Adrenal gland (tissue), 9 donors: ENCODE measurements at regions not wholly inside any gene's neighbourhood (a gene's known extent, or its start where the extent isn't known, plus 50 kb on each side); places are given as distances from the start of the nearest gene placed in this dataset.

Experiments
- DNase-seq, 7 donors: peaks; one replicate each; pipeline ENCODE4 v3.0.0-alpha.2; 2019 to 2020
- H3K27ac ChIP-seq, 5 donors: fragments of 200-600 bp; sonication (generic) in 4 of 5; 1 replicate in 3 of 5; 2 replicates in 2 of 5; pipeline versions ENCODE4 v1.5.1 to v1.8.0; 2016 to 2020; ENCODE audit warnings: mild to moderate bottlenecking in 1 of 5
- H3K27me3 ChIP-seq: fragments of 200-600 bp; 2 replicates; pipeline ENCODE4 v1.8.0; 2021
- H3K36me3 ChIP-seq, 2 donors: fragments of 200-600 bp; replicated peaks in 1 of 2; 1 replicate in 1 of 2; 2 replicates in 1 of 2; pipeline versions ENCODE4 v1.5.1 to v1.8.0; 2018 to 2022
- H3K4me1 ChIP-seq, 2 donors: fragments of 200-600 bp; replicated peaks in 1 of 2; 1 replicate in 1 of 2; 2 replicates in 1 of 2; pipeline versions ENCODE4 v1.5.1 to v1.8.0; 2018 to 2021
- H3K4me3 ChIP-seq, 4 donors: fragments of 200-600 bp; sonication (generic) in 3 of 4; one replicate each; pipeline ENCODE4 v1.5.1; 2016 to 2018
- H3K9me3 ChIP-seq, 3 donors: fragments of 200-600 bp; sonication (generic) in 1 of 3; replicated peaks in 1 of 3; 1 replicate in 2 of 3; 2 replicates in 1 of 3; pipeline versions ENCODE4 v1.5.1 to v1.8.0; 2016 to 2021
- CTCF ChIP-seq, 6 experiments: fragments of 450-650 bp in 4 of 6; fragments of 200-600 bp in 2 of 6; sonication (generic) in 1 of 6; IDR thresholded peaks; 1 replicate in 5 of 6; 2 replicates in 1 of 6; pipeline versions ENCODE4 v1.5.1 to v1.8.0; 2016 to 2021; ENCODE audit warnings: antibody characterized with exemption in 6 of 6, mild to moderate bottlenecking in 2 of 6, moderate library complexity in 1 of 6
- POLR2A ChIP-seq, 2 donors: fragments of 450-650 bp; IDR thresholded peaks; one replicate each; pipeline ENCODE4 v1.6.1; 2017; ENCODE audit warnings: antibody characterized with exemption in 2 of 2, mild to moderate bottlenecking in 2 of 2, moderate library complexity in 1 of 2
- WGBS, 4 donors: extraction: QIAGEN DNeasy Blood & Tissue Kit in 2 of 4; methylation state at CpG; one replicate each; pipeline versions ENCODE4 v1.1.5 to v1.1.7; 2013 to 2017; 5-methylcytosine and 5-hydroxymethylcytosine counted together
- intact Hi-C, 2 donors: fragments of 100-400 bp; cut with DNase I; formaldehyde crosslinking; loops; one replicate each; pipeline versions ENCODE4 v1.14.1 to v1.15.0; 2022 to 2023
- donor health status: healthy with polysubstance abuse.
- donor health status: Bipolar disorder and iron deficiency.
- donor health status: DM: yes; HTN: yes; CAD: no.
- donor health status: DM: no; HTN: no; CAD: no.
- donor health status: DM: no; HTN: no; CAD: no.

GRCh38 chr11:28863422-28863821, 755.2 kb downstream of the METTL15 start:
- no peak for DNase-seq
- no peak overlapping the region for H3K27ac ChIP-seq
- WGBS, 4 donors: 74 to 84% (median 79%) methylated on average over 2 of the region's 2 CpGs
- H3K36me3 ChIP-seq: no peaks in the 10 kb centered on the region
- H3K9me3 ChIP-seq: no peaks in the 10 kb centered on the region
- H3K27me3 ChIP-seq: no peaks in the 10 kb centered on the region
- intact Hi-C loops: no loop called here
- no peak for TF ChIP-seq POLR2A (IDR thresholded peaks at IDR 0.05)
- no peaks in the 10 kb centered on the region for H3K4me1 ChIP-seq
- H3K4me3 ChIP-seq: no peak overlapping the region

DNA sequence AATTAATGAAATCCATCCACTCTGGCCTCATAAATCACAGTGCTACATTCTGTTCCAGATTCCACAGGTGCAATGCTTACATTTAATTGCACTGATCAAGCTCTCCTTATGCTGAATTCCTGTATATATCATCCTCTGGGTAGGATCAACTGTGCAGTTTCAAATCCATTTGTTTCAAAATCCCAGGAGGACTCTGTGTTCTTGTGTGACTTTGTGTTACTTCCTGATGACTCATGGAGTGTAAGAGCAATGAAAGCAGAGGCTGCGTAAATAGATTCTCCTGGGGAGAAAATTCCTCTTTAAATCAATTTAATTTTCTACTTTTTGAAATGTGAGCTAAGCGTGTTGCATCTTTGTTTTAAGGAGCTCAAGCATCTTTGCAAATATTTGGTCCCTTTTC, 752.7 kb downstream of the METTL15 start:
- no peak for TF ChIP-seq CTCF (IDR thresholded peaks at IDR 0.05)
- Histone ChIP-seq H3K9me3 (peaks cover 0 to 4% (median 0%) of the 10 kb centered on the region in 3 donors), H3K4me3 (no peak overlapping the region), H3K27me3 (no peaks in the 10 kb centered on the region), H3K36me3 (no peaks in the 10 kb centered on the region), H3K4me1 (no peaks in the 10 kb centered on the region), H3K27ac (no peak overlapping the region)
- WGBS, 4 donors: 21 to 34% (median 24%) methylated on average over 2 of the region's 2 CpGs
- intact Hi-C loops: no loop called here
- DNase-seq: no peak

DNA sequence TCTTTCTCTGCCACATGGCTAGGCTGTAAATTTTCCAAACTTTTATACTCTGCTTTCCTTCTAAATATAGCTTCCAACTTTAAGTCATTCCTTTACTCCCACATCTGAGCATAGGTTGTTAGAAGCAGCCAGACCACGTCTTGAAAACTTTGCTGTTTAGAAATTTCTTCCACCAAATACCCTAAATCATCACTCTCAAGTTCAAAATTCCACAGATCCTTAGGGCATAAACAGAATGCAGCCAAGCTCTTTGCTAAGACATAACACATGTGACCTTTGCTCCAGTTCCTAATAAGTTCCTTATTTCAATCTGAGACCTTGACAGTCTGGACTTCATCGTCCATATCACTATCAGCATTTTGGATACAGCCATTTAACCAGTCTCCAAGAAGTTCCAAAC, 749.9 kb downstream of the METTL15 start:
- TF ChIP-seq CTCF (IDR thresholded peaks at IDR 0.05) (no peak), POLR2A (IDR thresholded peaks at IDR 0.05) (no peak)
- Histone ChIP-seq H3K36me3 (no peaks in the 10 kb centered on the region), H3K9me3 (peaks cover 0 to 4% (median 0%) of the 10 kb centered on the region in 3 donors), H3K4me1 (no peaks in the 10 kb centered on the region), H3K4me3 (no peak overlapping the region), H3K27me3 (no peaks in the 10 kb centered on the region), H3K27ac (no peak overlapping the region)
- intact Hi-C loops: no loop called here
- no peak for DNase-seq
- WGBS, 4 donors: 27 to 54% (median 43%) methylated on average over 2 of the region's 2 CpGs

DNA sequence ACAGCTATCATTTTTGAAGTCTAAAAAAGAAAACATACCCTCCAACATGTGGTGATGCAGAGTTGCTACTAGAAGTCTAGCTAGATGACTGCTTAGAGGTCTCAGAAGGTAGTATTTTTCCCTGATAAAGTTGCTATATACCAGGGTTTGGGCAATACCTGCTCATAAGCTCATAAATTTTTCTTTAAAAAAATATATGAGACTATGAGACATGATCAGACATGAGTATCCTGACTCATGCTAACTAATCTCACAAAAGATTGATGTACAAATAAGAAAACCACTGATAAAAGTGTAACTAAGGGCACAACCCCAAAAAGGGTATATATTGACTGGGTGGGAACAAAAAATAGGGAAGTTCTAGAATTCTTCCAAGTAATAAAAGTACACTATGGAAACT, 740.9 kb downstream of the METTL15 start:
- Histone ChIP-seq H3K27ac (no peak overlapping the region), H3K4me1 (no peaks in the 10 kb centered on the region), H3K36me3 (no peaks in the 10 kb centered on the region), H3K9me3 (no peaks in the 10 kb centered on the region), H3K27me3 (no peaks in the 10 kb centered on the region), H3K4me3 (no peak overlapping the region)
- no peak for TF ChIP-seq POLR2A (IDR thresholded peaks at IDR 0.05)
- no peak for TF ChIP-seq CTCF (IDR thresholded peaks at IDR 0.05)
- intact Hi-C loops: no loop called here
- DNase-seq: no peak

- Histone ChIP-seq H3K36me3 (no peaks in the 10 kb centered on the region), H3K4me1 (no peaks in the 10 kb centered on the region), H3K4me3 (no peak overlapping the region), H3K27ac (no peak overlapping the region), H3K9me3 (no peaks in the 10 kb centered on the region), H3K27me3 (no peaks in the 10 kb centered on the region)
- TF ChIP-seq CTCF (IDR thresholded peaks at IDR 0.05): no peak
- no peak for TF ChIP-seq POLR2A (IDR thresholded peaks at IDR 0.05)
- intact Hi-C loops: no loop called here
- WGBS, 4 donors: 63 to 88% (median 67%) methylated on average over 1 of the region's 1 CpG
- DNase-seq: no peak
Measured at GRCh38 chr11:28842716-28843115, 734.5 kb downstream of the METTL15 start.
